ENCODE measurements at regions not wholly inside any gene's neighbourhood (a gene's known extent, or its start where the extent isn't known, plus 50 kb on each side); places are given as distances from the start of the nearest gene placed in this dataset.

GRCh38 chr20:12870588-12870987, 138.2 kb upstream of the SPTLC3 start:
- TF ChIP-seq PAX5 (IDR thresholded peaks at IDR 0.05; ENCODE audit: insufficient read depth, low read length, severe bottlenecking) (no peak), POU2F2 (IDR thresholded peaks at IDR 0.05; ENCODE audit: low read depth, low read length) (no peak), TAF1 (IDR thresholded peaks at IDR 0.05; ENCODE audit: low read depth, low read length) (no peak), POLR2A (IDR thresholded peaks at IDR 0.05; ENCODE audit: low read depth, low read length) (no peak), SPI1 (IDR thresholded peaks at IDR 0.05; ENCODE audit: low read depth, low read length) (no peak), POLR2AphosphoS5 (IDR thresholded peaks at IDR 0.05; ENCODE audit: low read depth, low read length) (no peak)
- FAIRE-seq (no peak), DNase-seq (ENCODE audit: insufficient read length, low spot score) (no peak)

GRCh38 chr20:12874933-12875332, 133.8 kb upstream of the SPTLC3 start:
- FAIRE-seq (no peak), DNase-seq (ENCODE audit: insufficient read length, low spot score) (no peak)
- TF ChIP-seq TAF1 (IDR thresholded peaks at IDR 0.05; ENCODE audit: low read depth, low read length) (no peak), POLR2A (IDR thresholded peaks at IDR 0.05; ENCODE audit: low read depth, low read length) (no peak), SPI1 (IDR thresholded peaks at IDR 0.05; ENCODE audit: low read depth, low read length) (no peak), POLR2AphosphoS5 (IDR thresholded peaks at IDR 0.05; ENCODE audit: low read depth, low read length) (no peak), POU2F2 (IDR thresholded peaks at IDR 0.05; ENCODE audit: low read depth, low read length) (no peak), PAX5 (IDR thresholded peaks at IDR 0.05; ENCODE audit: insufficient read depth, low read length, severe bottlenecking) (no peak)

- no peak for TF ChIP-seq SPI1 (IDR thresholded peaks at IDR 0.05; ENCODE audit: low read depth, low read length)
- TF ChIP-seq POU2F2 (IDR thresholded peaks at IDR 0.05; ENCODE audit: low read depth, low read length): no peak
- no peak for TF ChIP-seq POLR2AphosphoS5 (IDR thresholded peaks at IDR 0.05; ENCODE audit: low read depth, low read length)
- TF ChIP-seq POLR2A (IDR thresholded peaks at IDR 0.05; ENCODE audit: low read depth, low read length): no peak
- no peak for TF ChIP-seq PAX5 (IDR thresholded peaks at IDR 0.05; ENCODE audit: insufficient read depth, low read length, severe bottlenecking)
- FAIRE-seq: no peak
- no peak for DNase-seq (ENCODE audit: insufficient read length, low spot score)
These were observed 133.3 kb upstream of the SPTLC3 start for GRCh38 chr20:12875510-12875909.

GRCh38 chr20:12882832-12883506, 125.8 kb upstream of the SPTLC3 start:
- DNase-seq (ENCODE audit: insufficient read length, low spot score): no peak
- no peak for TF ChIP-seq POLR2AphosphoS5 (IDR thresholded peaks at IDR 0.05; ENCODE audit: low read depth, low read length)
- TF ChIP-seq SPI1 (IDR thresholded peaks at IDR 0.05; ENCODE audit: low read depth, low read length): no peak
- TF ChIP-seq POU2F2 (IDR thresholded peaks at IDR 0.05; ENCODE audit: low read depth, low read length): no peak
- no peak for TF ChIP-seq TAF1 (IDR thresholded peaks at IDR 0.05; ENCODE audit: low read depth, low read length)
- TF ChIP-seq POLR2A (IDR thresholded peaks at IDR 0.05; ENCODE audit: low read depth, low read length): no peak
- TF ChIP-seq PAX5 (IDR thresholded peaks at IDR 0.05; ENCODE audit: insufficient read depth, low read length, severe bottlenecking): no peak
- FAIRE-seq: no peak

- no peak for DNase-seq (ENCODE audit: insufficient read length, low spot score)
- TF ChIP-seq POU2F2 (IDR thresholded peaks at IDR 0.05; ENCODE audit: low read depth, low read length): no peak
- TF ChIP-seq POLR2AphosphoS5 (IDR thresholded peaks at IDR 0.05; ENCODE audit: low read depth, low read length): no peak
- TF ChIP-seq PAX5 (IDR thresholded peaks at IDR 0.05; ENCODE audit: insufficient read depth, low read length, severe bottlenecking): no peak
- TF ChIP-seq TAF1 (IDR thresholded peaks at IDR 0.05; ENCODE audit: low read depth, low read length): no peak
- no peak for TF ChIP-seq POLR2A (IDR thresholded peaks at IDR 0.05; ENCODE audit: low read depth, low read length)
- TF ChIP-seq SPI1 (IDR thresholded peaks at IDR 0.05; ENCODE audit: low read depth, low read length): no peak
- FAIRE-seq: no peak
These were observed 125.3 kb upstream of the SPTLC3 start for GRCh38 chr20:12883507-12883885.

GRCh38 chr20:12886618-12887363, 122.0 kb upstream of the SPTLC3 start:
- FAIRE-seq (no peak), DNase-seq (ENCODE audit: insufficient read length, low spot score) (no peak)
- TF ChIP-seq TAF1 (IDR thresholded peaks at IDR 0.05; ENCODE audit: low read depth, low read length) (no peak), POLR2AphosphoS5 (IDR thresholded peaks at IDR 0.05; ENCODE audit: low read depth, low read length) (no peak), SPI1 (IDR thresholded peaks at IDR 0.05; ENCODE audit: low read depth, low read length) (no peak), PAX5 (IDR thresholded peaks at IDR 0.05; ENCODE audit: insufficient read depth, low read length, severe bottlenecking) (no peak), POU2F2 (IDR thresholded peaks at IDR 0.05; ENCODE audit: low read depth, low read length) (no peak), POLR2A (IDR thresholded peaks at IDR 0.05; ENCODE audit: low read depth, low read length) (no peak)

GRCh38 chr20:12891643-12892042, 117.1 kb upstream of the SPTLC3 start:
- FAIRE-seq: no peak
- no peak for TF ChIP-seq POLR2A (IDR thresholded peaks at IDR 0.05; ENCODE audit: low read depth, low read length)
- TF ChIP-seq SPI1 (IDR thresholded peaks at IDR 0.05; ENCODE audit: low read depth, low read length): no peak
- TF ChIP-seq TAF1 (IDR thresholded peaks at IDR 0.05; ENCODE audit: low read depth, low read length): no peak
- TF ChIP-seq PAX5 (IDR thresholded peaks at IDR 0.05; ENCODE audit: insufficient read depth, low read length, severe bottlenecking): no peak
- no peak for TF ChIP-seq POU2F2 (IDR thresholded peaks at IDR 0.05; ENCODE audit: low read depth, low read length)
- TF ChIP-seq POLR2AphosphoS5 (IDR thresholded peaks at IDR 0.05; ENCODE audit: low read depth, low read length): no peak

GRCh38 chr20:12893019-12893418, 115.8 kb upstream of the SPTLC3 start:
- DNase-seq (ENCODE audit: insufficient read length, low spot score) (no peak), FAIRE-seq (no peak)
- TF ChIP-seq TAF1 (IDR thresholded peaks at IDR 0.05; ENCODE audit: low read depth, low read length): no peak
- TF ChIP-seq POU2F2 (IDR thresholded peaks at IDR 0.05; ENCODE audit: low read depth, low read length): no peak
- TF ChIP-seq SPI1 (IDR thresholded peaks at IDR 0.05; ENCODE audit: low read depth, low read length): no peak
- no peak for TF ChIP-seq POLR2AphosphoS5 (IDR thresholded peaks at IDR 0.05; ENCODE audit: low read depth, low read length)
- no peak for TF ChIP-seq PAX5 (IDR thresholded peaks at IDR 0.05; ENCODE audit: insufficient read depth, low read length, severe bottlenecking)
- TF ChIP-seq POLR2A (IDR thresholded peaks at IDR 0.05; ENCODE audit: low read depth, low read length): no peak

More at GRCh38 chr20:12891643-12892042, 117.1 kb upstream of the SPTLC3 start:
- DNase-seq (ENCODE audit: insufficient read length, low spot score): no peak

- FAIRE-seq (no peak), DNase-seq (ENCODE audit: insufficient read length, low spot score) (no peak)
- TF ChIP-seq POLR2A (IDR thresholded peaks at IDR 0.05; ENCODE audit: low read depth, low read length) (no peak), POLR2AphosphoS5 (IDR thresholded peaks at IDR 0.05; ENCODE audit: low read depth, low read length) (no peak), SPI1 (IDR thresholded peaks at IDR 0.05; ENCODE audit: low read depth, low read length) (no peak), TAF1 (IDR thresholded peaks at IDR 0.05; ENCODE audit: low read depth, low read length) (no peak), PAX5 (IDR thresholded peaks at IDR 0.05; ENCODE audit: insufficient read depth, low read length, severe bottlenecking) (no peak), POU2F2 (IDR thresholded peaks at IDR 0.05; ENCODE audit: low read depth, low read length) (no peak)
These were observed 115.1 kb upstream of the SPTLC3 start for GRCh38 chr20:12893653-12894052.

Measured in GM12891 (cell line).